ENCODE measurements at regions not wholly inside any gene's neighbourhood (a gene's known extent, or its start where the extent isn't known, plus 50 kb on each side); places are given as distances from the start of the nearest gene placed in this dataset.
"Not testable (repeated sequence)": the region's sequence is repeated elsewhere in the genome, so short reads cannot be mapped to it uniquely, and the experiment has no call there.

GRCh38 chr2:177001334-177001733, 211.3 kb upstream of the HNRNPA3 start:
- POLR2A ChIA-PET (ENCODE audit: low non-redundant PET): no interaction called here
- Histone ChIP-seq H3K36me3 (ENCODE audit: insufficient read depth, low read length, poor library complexity, severe bottlenecking) (no peaks in the 10 kb centered on the region), H3K4me1 (ENCODE audit: insufficient read depth, low read length, poor library complexity, severe bottlenecking) (no peaks in the 10 kb centered on the region), H3K4me3 (ENCODE audit: low read depth, low read length, poor library complexity, severe bottlenecking) (no peak overlapping the region), H3K27ac (ENCODE audit: low read depth, low read length, poor library complexity, severe bottlenecking) (no peak overlapping the region), H3K27me3 (replicated peaks; ENCODE audit: insufficient read depth, low read depth, low read length, poor library complexity) (no peaks in the 10 kb centered on the region), H3K9me3 (ENCODE audit: low read depth, low read length, poor library complexity, severe bottlenecking) (no peaks in the 10 kb centered on the region)
- DNase-seq (ENCODE audit: low spot score): no peak
- intact Hi-C loops (cut with micrococcal nuclease; ENCODE audit: unreplicated experiment): no loop called here
- no peak for TF ChIP-seq CTCF (conservative IDR thresholded peaks at IDR 0.05; ENCODE audit: low read depth, low read length)
- TF ChIP-seq EZH2 (IDR thresholded peaks at IDR 0.05; ENCODE audit: borderline replicate concordance, low read depth, low read length, poor library complexity, severe bottlenecking): no peak
- BruUV-seq (replicated peaks): no TSS peak
- CTCF ChIA-PET: no interaction called here

DNA sequence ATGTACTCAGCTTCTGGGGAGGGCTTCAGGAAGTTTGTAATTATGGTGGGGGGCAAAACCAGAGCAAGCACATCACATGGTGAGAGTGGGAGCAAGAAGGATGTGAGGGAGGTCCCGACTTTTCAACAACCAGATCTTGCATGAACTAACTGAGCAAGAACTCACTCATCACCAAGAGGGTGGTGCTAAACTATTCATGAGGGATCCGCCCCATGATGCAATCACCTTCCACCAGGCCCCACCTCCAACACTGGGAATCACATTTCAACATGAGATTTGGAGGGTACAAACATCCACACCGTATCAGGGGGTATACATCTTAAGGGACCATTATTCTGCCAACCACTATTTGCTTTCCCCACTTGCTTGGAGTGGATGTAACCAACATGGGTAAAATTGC, 209.6 kb upstream of the HNRNPA3 start:
- TF ChIP-seq EZH2 (IDR thresholded peaks at IDR 0.05; ENCODE audit: borderline replicate concordance, low read depth, low read length, poor library complexity, severe bottlenecking) (no peak), CTCF (conservative IDR thresholded peaks at IDR 0.05; ENCODE audit: low read depth, low read length) (no peak)
- ChIA-PET POLR2A (ENCODE audit: low non-redundant PET) (no interaction called here), CTCF (no interaction called here)
- intact Hi-C loops (cut with micrococcal nuclease; ENCODE audit: unreplicated experiment): no loop called here
- no peak for DNase-seq (ENCODE audit: low spot score)
- H3K4me3 ChIP-seq (ENCODE audit: low read depth, low read length, poor library complexity, severe bottlenecking): no peak overlapping the region
- BruUV-seq (replicated peaks): no TSS peak
- no peaks in the 10 kb centered on the region for H3K9me3 ChIP-seq (ENCODE audit: low read depth, low read length, poor library complexity, severe bottlenecking)
- H3K27me3 ChIP-seq (replicated peaks; ENCODE audit: insufficient read depth, low read depth, low read length, poor library complexity): no peaks in the 10 kb centered on the region
- H3K27ac ChIP-seq (ENCODE audit: low read depth, low read length, poor library complexity, severe bottlenecking): no peak overlapping the region
- no peaks in the 10 kb centered on the region for H3K4me1 ChIP-seq (ENCODE audit: insufficient read depth, low read length, poor library complexity, severe bottlenecking)
- H3K36me3 ChIP-seq (ENCODE audit: insufficient read depth, low read length, poor library complexity, severe bottlenecking): no peaks in the 10 kb centered on the region

DNA sequence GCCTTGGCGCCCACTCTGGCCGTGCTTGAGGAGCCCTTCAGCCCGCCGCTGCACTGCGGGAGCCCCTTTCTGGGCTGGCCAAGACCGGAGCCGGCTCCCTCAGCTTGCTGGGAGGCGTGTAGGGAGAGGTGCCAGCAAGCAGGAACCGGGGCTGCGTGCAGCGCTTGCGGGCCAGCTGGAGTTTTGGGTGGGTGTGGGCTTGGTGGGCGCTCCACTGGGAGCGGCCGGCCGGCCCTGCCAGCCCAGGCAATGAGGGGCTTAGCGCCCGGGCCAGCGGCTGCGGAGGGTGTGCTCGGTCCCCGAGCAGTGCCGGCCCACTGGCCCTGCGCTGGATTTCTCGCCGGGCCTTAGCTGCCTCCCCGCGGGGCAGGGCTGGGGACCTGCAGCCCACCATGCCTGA, 204.9 kb upstream of the HNRNPA3 start:
- H3K27me3 ChIP-seq (replicated peaks; ENCODE audit: insufficient read depth, low read depth, low read length, poor library complexity); H3K4me3 ChIP-seq (ENCODE audit: low read depth, low read length, poor library complexity, severe bottlenecking); POLR2A ChIA-PET (ENCODE audit: low non-redundant PET); DNase-seq (ENCODE audit: low spot score); BruUV-seq (replicated peaks); intact Hi-C loops (cut with micrococcal nuclease; ENCODE audit: unreplicated experiment); CTCF ChIA-PET; H3K36me3 ChIP-seq (ENCODE audit: insufficient read depth, low read length, poor library complexity, severe bottlenecking); H3K9me3 ChIP-seq (ENCODE audit: low read depth, low read length, poor library complexity, severe bottlenecking); H3K4me1 ChIP-seq (ENCODE audit: insufficient read depth, low read length, poor library complexity, severe bottlenecking); H3K27ac ChIP-seq (ENCODE audit: low read depth, low read length, poor library complexity, severe bottlenecking): not testable (repeated sequence)

- H3K27me3 ChIP-seq (replicated peaks; ENCODE audit: insufficient read depth, low read depth, low read length, poor library complexity); H3K9me3 ChIP-seq (ENCODE audit: low read depth, low read length, poor library complexity, severe bottlenecking); H3K4me3 ChIP-seq (ENCODE audit: low read depth, low read length, poor library complexity, severe bottlenecking); BruUV-seq (replicated peaks); H3K27ac ChIP-seq (ENCODE audit: low read depth, low read length, poor library complexity, severe bottlenecking); H3K36me3 ChIP-seq (ENCODE audit: insufficient read depth, low read length, poor library complexity, severe bottlenecking); DNase-seq (ENCODE audit: low spot score); POLR2A ChIA-PET (ENCODE audit: low non-redundant PET); H3K4me1 ChIP-seq (ENCODE audit: insufficient read depth, low read length, poor library complexity, severe bottlenecking); intact Hi-C loops (cut with micrococcal nuclease; ENCODE audit: unreplicated experiment): not testable (repeated sequence)
- CTCF ChIA-PET: interaction anchor here (0.6 kb wide), 1 partner anchor 98 kb away, joined by 4 read pairs; no protein-coding TSS in a partner anchor
Measured at GRCh38 chr2:177008662-177009061, 203.9 kb upstream of the HNRNPA3 start.
